Heart left ventricle (tissue), 16 donors: ENCODE measurements at regions not wholly inside any gene's neighbourhood (a gene's known extent, or its start where the extent isn't known, plus 50 kb on each side); places are given as distances from the start of the nearest gene placed in this dataset.

Experiments
- ATAC-seq, 4 donors: fragments of 200-7000 bp; cut with Tn5 transposase; one replicate each; pipeline ENCODE4 v1.9.1; 2020 to 2022; ENCODE audit warnings: moderate library complexity in 4 of 4, mild to moderate bottlenecking in 3 of 4, moderate number of reproducible peaks in 1 of 4
- DNase-seq, 5 donors: peaks; one replicate each; pipeline ENCODE4 v3.0.0-alpha.2; 2020
- H3K27ac ChIP-seq, 12 donors: fragments of 200-600 bp; sonication (generic) in 4 of 12; one replicate each; pipeline versions ENCODE4 v1.5.0 to v1.8.0; 2016 to 2022; ENCODE audit warnings: mild to moderate bottlenecking in 2 of 12
- H3K27me3 ChIP-seq, 9 donors: fragments of 200-600 bp; sonication (generic) in 2 of 9; one replicate each; pipeline versions ENCODE4 v1.5.1 to v1.8.0; 2016 to 2022; ENCODE audit warnings: mild to moderate bottlenecking in 3 of 9
- H3K36me3 ChIP-seq, 9 donors: fragments of 200-600 bp; sonication (generic) in 2 of 9; one replicate each; pipeline versions ENCODE4 v1.5.0 to v1.8.0; 2018 to 2022; ENCODE audit warnings: mild to moderate bottlenecking in 2 of 9
- H3K4me1 ChIP-seq, 12 donors: fragments of 200-600 bp; sonication (generic) in 4 of 12; one replicate each; pipeline versions ENCODE4 v1.5.0 to v1.8.0; 2016 to 2022; ENCODE audit warnings: mild to moderate bottlenecking in 3 of 12
- H3K4me3 ChIP-seq, 12 donors: fragments of 200-600 bp; sonication (generic) in 4 of 12; one replicate each; pipeline versions ENCODE4 v1.5.0 to v1.8.0; 2017 to 2022; ENCODE audit warnings: mild to moderate bottlenecking in 9 of 12, moderate library complexity in 4 of 12
- H3K9me3 ChIP-seq, 12 donors: fragments of 200-600 bp; sonication (generic) in 4 of 12; one replicate each; pipeline versions ENCODE4 v1.5.0 to v1.8.0; 2016 to 2022; ENCODE audit warnings: mild to moderate bottlenecking in 1 of 12
- POLR2A ChIP-seq, 2 donors: fragments of 450-650 bp; IDR thresholded peaks; one replicate each; pipeline ENCODE4 v1.6.1; 2017; ENCODE audit warnings: antibody characterized with exemption in 2 of 2, mild to moderate bottlenecking in 2 of 2, moderate library complexity in 2 of 2
- WGBS, 4 donors: extraction: QIAGEN DNeasy Blood & Tissue Kit in 2 of 4; methylation state at CpG; one replicate each; pipeline versions ENCODE4 v1.1.5 to v1.1.7; 2013 to 2018; 5-methylcytosine and 5-hydroxymethylcytosine counted together
- intact Hi-C, 10 donors: fragments of 100-400 bp; cut with DNase I; formaldehyde crosslinking; loops; one replicate each; pipeline versions ENCODE4 v1.11.1 to v1.14.2; 2022
- TF ChIP-seq, protein P1 (sequence below), 12 donors: fragments of 200-600 bp; sonication (generic) in 4 of 12; IDR thresholded peaks; one replicate each; pipeline versions ENCODE4 v1.5.0 to v1.8.0; 2018 to 2022; ENCODE audit warnings: antibody characterized with exemption in 12 of 12, mild to moderate bottlenecking in 5 of 12
- donor health status: ischemic (EF 13 %, LVEDD 7.1; RV severe dilation, severe dysfunction).
- donor health status: healthy with polysubstance abuse.
- donor health status: DM: no; HTN: yes; CAD: no.
- donor health status: DM: no; HTN: no; CAD: no.
- donor health status: ischemic (EF 25% LVEDD 6.9; RV normal size, moderate dysfunction).
- donor health status: ischemic (EF 25% LVEDD 5.7; RV mildly dilated, moderate dysfunction).
- donor health status: healthy.
- donor health status: DM: yes; HTN: yes; CAD: no.
- donor health status: ischemic (EF 35%, LVEDD 5.7; RV mildly dilated, moderate dysfunction).
- donor health status: nonischemic (EF 11% LVEDD 7.7; RV severe dilation, severe dysfunction).
- donor health status: DM: yes; HTN: yes; CAD: no.
- donor health status: PGD.
- donor health status: ischemic (EF 29% LVEDD 5.4; RV normal size, mild dysfunction).
- donor health status: nonischemic (EF 23%, LVEDD 6.1; RV moderate dilation, normal function).

DNA sequence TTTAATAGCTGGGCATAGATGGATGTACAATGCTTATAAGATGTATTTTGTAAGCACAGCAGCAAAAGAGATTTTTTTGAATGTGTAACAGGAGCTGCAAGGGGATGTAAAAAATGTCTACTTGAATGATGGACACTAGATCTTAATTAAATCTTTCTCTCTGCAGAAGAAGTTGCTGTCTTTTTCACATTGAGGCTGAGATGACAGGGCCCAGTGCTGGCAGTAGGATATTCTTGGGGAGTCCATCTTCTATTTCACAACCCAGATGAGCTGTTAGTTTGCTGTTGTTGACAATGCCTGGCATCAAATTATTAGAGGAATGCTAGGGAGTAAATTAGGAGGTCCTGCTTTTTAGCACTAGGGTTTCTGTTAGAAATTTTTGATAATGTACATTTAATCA lies 698.7 kb downstream of the SLITRK5 start:
- Histone ChIP-seq H3K36me3 (no peaks in the 10 kb centered on the region), H3K9me3 (peaks cover 0 to 9% (median 0%) of the 10 kb centered on the region in 12 donors), H3K27me3 (no peaks in the 10 kb centered on the region), H3K27ac (no peak overlapping the region), H3K4me3 (no peak overlapping the region), H3K4me1 (no peaks in the 10 kb centered on the region)
- no peak for ATAC-seq
- intact Hi-C loops: no loop called here
- TF ChIP-seq, protein P1, sequence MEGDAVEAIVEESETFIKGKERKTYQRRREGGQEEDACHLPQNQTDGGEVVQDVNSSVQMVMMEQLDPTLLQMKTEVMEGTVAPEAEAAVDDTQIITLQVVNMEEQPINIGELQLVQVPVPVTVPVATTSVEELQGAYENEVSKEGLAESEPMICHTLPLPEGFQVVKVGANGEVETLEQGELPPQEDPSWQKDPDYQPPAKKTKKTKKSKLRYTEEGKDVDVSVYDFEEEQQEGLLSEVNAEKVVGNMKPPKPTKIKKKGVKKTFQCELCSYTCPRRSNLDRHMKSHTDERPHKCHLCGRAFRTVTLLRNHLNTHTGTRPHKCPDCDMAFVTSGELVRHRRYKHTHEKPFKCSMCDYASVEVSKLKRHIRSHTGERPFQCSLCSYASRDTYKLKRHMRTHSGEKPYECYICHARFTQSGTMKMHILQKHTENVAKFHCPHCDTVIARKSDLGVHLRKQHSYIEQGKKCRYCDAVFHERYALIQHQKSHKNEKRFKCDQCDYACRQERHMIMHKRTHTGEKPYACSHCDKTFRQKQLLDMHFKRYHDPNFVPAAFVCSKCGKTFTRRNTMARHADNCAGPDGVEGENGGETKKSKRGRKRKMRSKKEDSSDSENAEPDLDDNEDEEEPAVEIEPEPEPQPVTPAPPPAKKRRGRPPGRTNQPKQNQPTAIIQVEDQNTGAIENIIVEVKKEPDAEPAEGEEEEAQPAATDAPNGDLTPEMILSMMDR (IDR thresholded peaks at IDR 0.05): no peak
- TF ChIP-seq POLR2A (IDR thresholded peaks at IDR 0.05): no peak
- no peak for DNase-seq

DNA sequence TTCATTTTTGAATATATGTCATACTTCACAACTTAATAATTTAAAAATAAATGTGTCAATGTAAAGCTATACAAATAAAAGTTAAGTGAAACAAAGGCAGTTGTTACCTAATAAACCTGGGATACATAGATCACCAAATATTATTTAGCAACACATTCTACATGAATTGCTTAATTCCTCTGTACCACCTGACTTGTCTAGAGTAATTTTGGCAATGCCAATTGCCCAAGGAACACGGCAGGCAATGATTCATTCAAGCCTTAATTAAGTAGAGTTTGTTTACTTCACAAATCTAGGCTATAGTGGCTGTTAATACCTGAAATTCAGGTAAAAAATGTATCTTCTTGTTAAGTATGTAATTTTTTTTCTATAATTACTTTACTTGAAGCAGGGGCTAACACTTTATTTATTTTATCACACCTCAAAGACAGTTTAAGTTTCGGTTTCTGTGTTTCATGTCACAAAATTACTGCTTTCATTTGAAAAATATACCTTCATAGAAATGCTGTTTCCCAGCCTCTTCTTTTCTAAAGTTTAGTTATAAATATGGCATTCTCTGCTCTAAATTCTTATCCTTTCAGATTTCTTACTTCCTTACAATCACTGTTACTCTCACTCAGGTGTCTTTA lies 705.7 kb downstream of the SLITRK5 start:
- Histone ChIP-seq H3K27ac (no peak overlapping the region), H3K9me3 (peaks cover 0 to 9% (median 0%) of the 10 kb centered on the region in 12 donors), H3K4me1 (no peaks in the 10 kb centered on the region), H3K27me3 (no peaks in the 10 kb centered on the region), H3K36me3 (no peaks in the 10 kb centered on the region), H3K4me3 (no peak overlapping the region)
- DNase-seq (no peak), ATAC-seq (no peak)
- WGBS, 4 donors: 68 to 78% (median 71%) methylated on average over 2 of the region's 2 CpGs
- intact Hi-C loops: no loop called here
- TF ChIP-seq POLR2A (IDR thresholded peaks at IDR 0.05): no peak
- TF ChIP-seq, protein P1 (IDR thresholded peaks at IDR 0.05): no peak

DNA sequence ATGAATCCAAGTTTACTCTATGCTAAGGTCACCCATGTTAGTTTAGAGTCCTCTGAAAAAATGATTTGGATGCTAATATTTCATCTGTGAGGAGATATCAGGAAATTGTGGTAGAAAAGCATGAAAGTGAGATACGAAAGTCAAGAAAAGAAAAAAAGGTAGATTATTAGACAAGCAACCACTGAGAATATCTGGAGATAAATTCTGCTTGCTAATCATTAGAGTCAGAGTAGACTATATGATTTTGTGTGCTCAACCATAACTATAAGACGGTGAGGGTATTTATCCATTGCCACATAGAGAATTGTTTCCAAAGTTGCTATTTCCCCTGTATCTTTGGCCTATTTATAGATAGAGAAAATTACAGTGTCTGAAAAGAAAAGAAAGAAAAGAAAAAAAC lies 706.7 kb downstream of the SLITRK5 start:
- H3K4me1 ChIP-seq: no peaks in the 10 kb centered on the region
- TF ChIP-seq, protein P1 (IDR thresholded peaks at IDR 0.05): no peak
- no peak for TF ChIP-seq POLR2A (IDR thresholded peaks at IDR 0.05)
- no peak for ATAC-seq
- DNase-seq: no peak
- no peaks in the 10 kb centered on the region for H3K36me3 ChIP-seq
- no peak overlapping the region for H3K27ac ChIP-seq
- no peak overlapping the region for H3K4me3 ChIP-seq
- no peaks in the 10 kb centered on the region for H3K27me3 ChIP-seq
- peaks cover 0 to 9% (median 0%) of the 10 kb centered on the region in 12 donors for H3K9me3 ChIP-seq
- WGBS, 4 donors: 79 to 90% (median 84%) methylated on average over 2 of the region's 2 CpGs
- intact Hi-C loops: no loop called here

DNA sequence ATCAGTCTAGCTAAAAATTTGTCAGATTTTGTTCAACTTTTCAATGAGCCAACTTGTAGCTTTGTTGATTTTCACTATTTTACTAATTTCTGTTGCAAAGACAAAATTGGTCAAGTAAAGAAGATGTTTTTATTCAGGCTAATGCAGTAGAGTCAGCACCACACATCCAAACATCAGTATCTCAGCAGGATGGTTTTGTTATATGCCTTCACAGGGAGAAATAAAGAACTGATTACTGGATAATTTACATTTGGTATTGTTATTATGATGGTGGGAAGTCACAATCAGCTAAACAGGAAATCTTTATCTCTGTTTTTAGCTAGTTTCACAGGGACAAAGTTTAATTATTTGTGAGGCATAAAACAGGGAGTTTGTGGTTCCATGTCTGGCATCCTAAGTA lies 713.4 kb downstream of the SLITRK5 start:
- no peak for ATAC-seq
- H3K4me1 ChIP-seq: no peaks in the 10 kb centered on the region
- no peak for TF ChIP-seq POLR2A (IDR thresholded peaks at IDR 0.05)
- TF ChIP-seq, protein P1 (IDR thresholded peaks at IDR 0.05): no peak

More for the DNA sequence above, 713.4 kb downstream of the SLITRK5 start:
- Histone ChIP-seq H3K9me3 (peaks cover 0 to 4% (median 0%) of the 10 kb centered on the region in 12 donors), H3K4me3 (no peak overlapping the region), H3K36me3 (no peaks in the 10 kb centered on the region), H3K27me3 (no peaks in the 10 kb centered on the region), H3K27ac (no peak overlapping the region)
- intact Hi-C loops: no loop called here
- no peak for DNase-seq
